ENCODE measurements at regions not wholly inside any gene's neighbourhood (a gene's known extent, or its start where the extent isn't known, plus 50 kb on each side); places are given as distances from the start of the nearest gene placed in this dataset.

GRCh38 chr1:47687631-47688460, 250.0 kb downstream of the FOXD2 start:
- intact Hi-C loops (cut with DNase I): no loop called here
- no peak overlapping the region for H3K4me3 ChIP-seq (ENCODE audit: low read length in 3 of 3)
- no peak for TF ChIP-seq CTCF (IDR thresholded peaks at IDR 0.05; ENCODE audit: borderline replicate concordance, extremely low read depth, insufficient read depth)

GRCh38 chr1:47688461-47689296, 250.8 kb downstream of the FOXD2 start:
- no peak overlapping the region for H3K27ac ChIP-seq (ENCODE audit: low read depth in 2 of 2, low read length in 2 of 2)
- H3K27me3 ChIP-seq (ENCODE audit: control insufficient read depth, insufficient read depth, low read length): no peaks in the 10 kb centered on the region
- no peak overlapping the region for H3K4me3 ChIP-seq (ENCODE audit: low read length in 3 of 3)
- H3K4me1 ChIP-seq (ENCODE audit: control insufficient read depth in 2 of 3, insufficient read depth in 2 of 3, low read depth in 1 of 3, low read length in 3 of 3): peaks cover 0 to 3% (median 0%) of the 10 kb centered on the region in 3 donors
- H3K36me3 ChIP-seq (ENCODE audit: control insufficient read depth in 2 of 3, insufficient read depth in 3 of 3, low read length in 3 of 3): no peaks in the 10 kb centered on the region
- DNase-seq (peak in 3 of 5 donors; percentile 10 to 43 (median 34)), FAIRE-seq (no peak)
- intact Hi-C loops (cut with DNase I): no loop called here
- no peak for TF ChIP-seq CTCF (IDR thresholded peaks at IDR 0.05; ENCODE audit: borderline replicate concordance, extremely low read depth, insufficient read depth)
- H3K9ac ChIP-seq (ENCODE audit: low read length in 3 of 3): no peak overlapping the region
- no peaks in the 10 kb centered on the region for H3K9me3 ChIP-seq (ENCODE audit: control insufficient read depth in 2 of 3, insufficient read depth in 1 of 3, low read length in 3 of 3)

More at GRCh38 chr1:47687631-47688460, 250.0 kb downstream of the FOXD2 start:
- H3K9ac ChIP-seq (ENCODE audit: low read length in 3 of 3): no peak overlapping the region
- H3K27me3 ChIP-seq (ENCODE audit: control insufficient read depth, insufficient read depth, low read length): no peaks in the 10 kb centered on the region
- no peak overlapping the region for H3K27ac ChIP-seq (ENCODE audit: low read depth in 2 of 2, low read length in 2 of 2)
- H3K36me3 ChIP-seq (ENCODE audit: control insufficient read depth in 2 of 3, insufficient read depth in 3 of 3, low read length in 3 of 3): no peaks in the 10 kb centered on the region
- peak in 4 of 5 donors; percentile 22 to 65 (median 46) for DNase-seq
- FAIRE-seq: no peak
- no peaks in the 10 kb centered on the region for H3K9me3 ChIP-seq (ENCODE audit: control insufficient read depth in 2 of 3, insufficient read depth in 1 of 3, low read length in 3 of 3)
- peaks cover 0 to 3% (median 0%) of the 10 kb centered on the region in 3 donors for H3K4me1 ChIP-seq (ENCODE audit: control insufficient read depth in 2 of 3, insufficient read depth in 2 of 3, low read depth in 1 of 3, low read length in 3 of 3)

GRCh38 chr1:47689894-47690293, 252.1 kb downstream of the FOXD2 start:
- Histone ChIP-seq H3K4me1 (ENCODE audit: control insufficient read depth in 2 of 3, insufficient read depth in 2 of 3, low read depth in 1 of 3, low read length in 3 of 3) (peaks cover 0 to 3% (median 0%) of the 10 kb centered on the region in 3 donors), H3K27me3 (ENCODE audit: control insufficient read depth, insufficient read depth, low read length) (no peaks in the 10 kb centered on the region), H3K4me3 (ENCODE audit: low read length in 3 of 3) (no peak overlapping the region), H3K9me3 (ENCODE audit: control insufficient read depth in 2 of 3, insufficient read depth in 1 of 3, low read length in 3 of 3) (no peaks in the 10 kb centered on the region), H3K27ac (ENCODE audit: low read depth in 2 of 2, low read length in 2 of 2) (no peak overlapping the region), H3K9ac (ENCODE audit: low read length in 3 of 3) (no peak overlapping the region), H3K36me3 (ENCODE audit: control insufficient read depth in 2 of 3, insufficient read depth in 3 of 3, low read length in 3 of 3) (no peaks in the 10 kb centered on the region)
- TF ChIP-seq CTCF (IDR thresholded peaks at IDR 0.05; ENCODE audit: borderline replicate concordance, extremely low read depth, insufficient read depth): no peak
- intact Hi-C loops (cut with DNase I): no loop called here
- DNase-seq: peak in 3 of 5 donors; percentile 35 to 62 (median 45)
- FAIRE-seq: no peak

All from kidney (tissue), 13 donors.